ENCODE measurements at regions not wholly inside any gene's neighbourhood (a gene's known extent, or its start where the extent isn't known, plus 50 kb on each side); places are given as distances from the start of the nearest gene placed in this dataset.
"Not testable (repeated sequence)": the region's sequence is repeated elsewhere in the genome, so short reads cannot be mapped to it uniquely, and the experiment has no call there.

DNA sequence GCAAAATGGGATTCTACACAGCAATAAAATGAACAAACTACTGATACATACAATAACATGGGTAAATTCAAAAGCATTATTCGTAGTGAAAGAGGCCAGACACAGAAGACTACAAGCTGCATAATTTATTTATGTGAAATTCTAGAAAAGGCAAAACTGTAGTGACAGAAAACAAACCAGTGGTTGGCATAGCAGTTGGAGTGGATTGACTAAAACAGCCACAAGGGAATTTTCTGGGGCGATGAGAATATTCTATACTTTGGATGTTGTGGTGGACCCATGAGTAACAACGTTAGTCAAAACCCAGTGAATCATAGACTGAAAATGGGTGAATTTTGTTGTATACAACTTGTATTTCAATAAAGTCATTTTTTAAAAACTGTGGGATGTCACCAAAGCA is 63.2 kb upstream of the RPL38 start:
- no peak overlapping the region for H3K27ac ChIP-seq
- DNase-seq (no peak), ATAC-seq (no peak)
- no peaks in the 10 kb centered on the region for H3K36me3 ChIP-seq
- no peak overlapping the region for H3K4me3 ChIP-seq
- H3K27me3 ChIP-seq = peaks cover 0 to 33% (median 17%) of the 10 kb centered on the region in 7 donors
- no peaks in the 10 kb centered on the region for H3K4me1 ChIP-seq
- TF ChIP-seq, protein P1, sequence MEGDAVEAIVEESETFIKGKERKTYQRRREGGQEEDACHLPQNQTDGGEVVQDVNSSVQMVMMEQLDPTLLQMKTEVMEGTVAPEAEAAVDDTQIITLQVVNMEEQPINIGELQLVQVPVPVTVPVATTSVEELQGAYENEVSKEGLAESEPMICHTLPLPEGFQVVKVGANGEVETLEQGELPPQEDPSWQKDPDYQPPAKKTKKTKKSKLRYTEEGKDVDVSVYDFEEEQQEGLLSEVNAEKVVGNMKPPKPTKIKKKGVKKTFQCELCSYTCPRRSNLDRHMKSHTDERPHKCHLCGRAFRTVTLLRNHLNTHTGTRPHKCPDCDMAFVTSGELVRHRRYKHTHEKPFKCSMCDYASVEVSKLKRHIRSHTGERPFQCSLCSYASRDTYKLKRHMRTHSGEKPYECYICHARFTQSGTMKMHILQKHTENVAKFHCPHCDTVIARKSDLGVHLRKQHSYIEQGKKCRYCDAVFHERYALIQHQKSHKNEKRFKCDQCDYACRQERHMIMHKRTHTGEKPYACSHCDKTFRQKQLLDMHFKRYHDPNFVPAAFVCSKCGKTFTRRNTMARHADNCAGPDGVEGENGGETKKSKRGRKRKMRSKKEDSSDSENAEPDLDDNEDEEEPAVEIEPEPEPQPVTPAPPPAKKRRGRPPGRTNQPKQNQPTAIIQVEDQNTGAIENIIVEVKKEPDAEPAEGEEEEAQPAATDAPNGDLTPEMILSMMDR (IDR thresholded peaks at IDR 0.05) = no peak
- intact Hi-C loops (cut with DNase I) = no loop called here
- H3K9me3 ChIP-seq = peaks cover 0 to 51% (median 30%) of the 10 kb centered on the region in 11 donors
- WGBS, 2 donors = 79 to 88% methylated on average over 3 of the region's 3 CpGs

GRCh38 chr17:74141612-74142011 is 61.9 kb upstream of the RPL38 start:
- ATAC-seq (no peak), DNase-seq (no peak)
- TF ChIP-seq, protein P1 (IDR thresholded peaks at IDR 0.05) = no peak
- no peak overlapping the region for H3K4me3 ChIP-seq
- no peak overlapping the region for H3K27ac ChIP-seq
- H3K4me1 ChIP-seq = no peaks in the 10 kb centered on the region
- intact Hi-C loops (cut with DNase I) = no loop called here
- peaks cover 0 to 32% (median 12%) of the 10 kb centered on the region in 7 donors for H3K27me3 ChIP-seq
- H3K9me3 ChIP-seq = peaks cover 0 to 51% (median 30%) of the 10 kb centered on the region in 11 donors
- no peaks in the 10 kb centered on the region for H3K36me3 ChIP-seq

GRCh38 chr17:74143318-74143717 is 60.2 kb upstream of the RPL38 start:
- 71 to 73% methylated on average over 4 of the region's 4 CpGs for WGBS, 2 donors
- DNase-seq; H3K4me1 ChIP-seq; ATAC-seq; intact Hi-C loops (cut with DNase I); H3K36me3 ChIP-seq; H3K4me3 ChIP-seq; H3K27ac ChIP-seq: not testable (repeated sequence)
- peaks cover 0 to 33% (median 9%) of the 10 kb centered on the region in 7 donors for H3K27me3 ChIP-seq
- peaks cover 0 to 51% (median 30%) of the 10 kb centered on the region in 11 donors for H3K9me3 ChIP-seq

GRCh38 chr17:74145756-74146155 is 57.7 kb upstream of the RPL38 start:
- no peaks in the 10 kb centered on the region for H3K36me3 ChIP-seq
- H3K27ac ChIP-seq = no peak overlapping the region
- TF ChIP-seq, protein P1 (IDR thresholded peaks at IDR 0.05) = no peak
- H3K27me3 ChIP-seq = peaks cover 0 to 55% (median 23%) of the 10 kb centered on the region in 7 donors
- ATAC-seq = no peak
- intact Hi-C loops (cut with DNase I) = no loop called here
- no peak for DNase-seq
- no peaks in the 10 kb centered on the region for H3K4me1 ChIP-seq
- H3K4me3 ChIP-seq = no peak overlapping the region
- peaks cover 0 to 38% (median 29%) of the 10 kb centered on the region in 11 donors for H3K9me3 ChIP-seq
- WGBS, 2 donors = 47 to 59% methylated on average over 6 of the region's 6 CpGs

DNA sequence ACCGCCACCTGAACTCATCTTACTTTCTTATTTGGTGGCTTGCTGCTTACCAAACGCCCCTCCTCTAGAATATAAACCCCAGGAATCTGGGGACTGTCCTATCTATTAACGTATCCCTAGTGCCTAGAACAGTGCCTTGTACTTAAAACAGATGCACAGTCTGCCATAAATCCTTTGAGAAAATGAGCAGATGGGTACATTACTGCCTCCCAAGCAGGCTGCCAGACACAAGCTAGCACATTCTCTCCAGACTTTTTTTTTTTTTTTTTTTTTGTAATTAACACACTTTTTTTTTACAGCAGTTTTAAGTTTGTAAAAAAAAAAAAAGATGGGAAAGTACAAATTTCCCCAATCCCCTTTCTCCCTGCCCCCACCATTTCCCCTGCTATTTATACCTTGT is 57.3 kb upstream of the RPL38 start:
- TF ChIP-seq, protein P1 (IDR thresholded peaks at IDR 0.05) = no peak
- intact Hi-C loops (cut with DNase I) = no loop called here
- peaks cover 0 to 34% (median 26%) of the 10 kb centered on the region in 11 donors for H3K9me3 ChIP-seq
- H3K27me3 ChIP-seq = peaks cover 0 to 58% (median 25%) of the 10 kb centered on the region in 7 donors
- no peaks in the 10 kb centered on the region for H3K4me1 ChIP-seq
- H3K4me3 ChIP-seq = no peak overlapping the region
- H3K36me3 ChIP-seq = no peaks in the 10 kb centered on the region
- ATAC-seq (no peak), DNase-seq (no peak)
- 75 to 79% methylated on average over 3 of the region's 3 CpGs for WGBS, 2 donors
- H3K27ac ChIP-seq = no peak overlapping the region
